Nephron (organoid): ENCODE measurements at regions not wholly inside any gene's neighbourhood (a gene's known extent, or its start where the extent isn't known, plus 50 kb on each side); places are given as distances from the start of the nearest gene placed in this dataset.

ENCODE experiments used
- H3K27ac Mint-ChIP-seq, 3 experiments: 2 replicates each; pipeline ENCODE4 v1.8.0; 2020; ENCODE audit warnings: mixed read lengths in 3 of 3, mild to moderate bottlenecking in 2 of 3, moderate library complexity in 1 of 3
- H3K27me3 Mint-ChIP-seq: 2 replicates; pipeline ENCODE4 v1.8.0; 2021; ENCODE audit warnings: low read depth, mild to moderate bottlenecking, moderate library complexity, mixed read lengths
- H3K36me3 Mint-ChIP-seq: 2 replicates; pipeline ENCODE4 v1.8.0; 2020; ENCODE audit warnings: low read depth, mixed read lengths
- H3K4me1 Mint-ChIP-seq: 2 replicates; pipeline ENCODE4 v1.8.0; 2020; ENCODE audit warnings: mixed read lengths
- H3K4me3 Mint-ChIP-seq, 3 experiments: 2 replicates each; pipeline ENCODE4 v1.8.0; 2020; ENCODE audit warnings: mild to moderate bottlenecking in 3 of 3, mixed read lengths in 3 of 3, moderate library complexity in 2 of 3
- H3K9me3 Mint-ChIP-seq: 2 replicates; pipeline ENCODE4 v1.8.0; 2020; ENCODE audit warnings: mixed read lengths
- CTCF ChIP-seq, 3 experiments: fragments of 200-600 bp; sonication (generic); IDR thresholded peaks; one replicate each; pipeline ENCODE4 v1.5.0; 2021; ENCODE audit warnings: antibody characterized with exemption in 3 of 3; ENCODE audit not compliant: unreplicated experiment in 3 of 3

- Mint-ChIP-seq H3K36me3 (no peaks in the 10 kb centered on the region), H3K27me3 (peaks cover 18% of the 10 kb centered on the region), H3K4me3 (no peak overlapping the region), H3K9me3 (peaks cover 11% of the 10 kb centered on the region), H3K27ac (no peak overlapping the region), H3K4me1 (peaks cover 9% of the 10 kb centered on the region)
- no peak for TF ChIP-seq CTCF (IDR thresholded peaks at IDR 0.05; ENCODE audit: unreplicated experiment in 3 of 3)
These were observed 98.9 kb upstream of the ADRA2C start for GRCh38 chr4:3667258-3667657.

- no peaks in the 10 kb centered on the region for H3K36me3 Mint-ChIP-seq
- no peak for TF ChIP-seq CTCF (IDR thresholded peaks at IDR 0.05; ENCODE audit: unreplicated experiment in 3 of 3)
- H3K4me1 Mint-ChIP-seq, result peaks cover 9% of the 10 kb centered on the region
- H3K27ac Mint-ChIP-seq, result no peak overlapping the region
- peaks cover 22% of the 10 kb centered on the region for H3K27me3 Mint-ChIP-seq
- peaks cover 11% of the 10 kb centered on the region for H3K9me3 Mint-ChIP-seq
- H3K4me3 Mint-ChIP-seq, result no peak overlapping the region
These were observed 99.9 kb upstream of the ADRA2C start for GRCh38 chr4:3666263-3666662.

DNA sequence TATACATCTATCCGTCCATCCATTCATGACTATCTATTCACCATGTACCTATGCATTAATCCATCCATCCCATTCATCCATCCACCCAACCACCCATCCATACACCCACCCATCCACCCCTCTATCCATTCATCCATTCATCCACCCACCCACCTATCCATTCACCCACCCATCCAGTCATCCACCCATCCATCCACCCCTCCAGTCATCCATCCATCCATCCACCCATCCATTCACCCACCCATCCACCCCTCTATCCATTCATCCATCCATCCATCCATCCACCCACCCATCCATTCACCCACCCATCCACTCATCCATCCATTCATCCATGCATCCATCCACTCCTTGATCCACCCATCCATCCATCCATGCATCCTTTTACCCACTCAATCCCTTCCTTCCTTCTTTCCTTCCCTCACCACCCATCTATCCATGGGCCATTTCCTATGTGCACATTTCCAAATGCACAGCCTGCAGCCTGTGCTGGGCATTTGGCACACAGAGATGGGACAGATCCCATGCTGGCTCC is 100.8 kb upstream of the ADRA2C start:
- Mint-ChIP-seq H3K36me3 (no peaks in the 10 kb centered on the region), H3K4me3 (no peak overlapping the region), H3K27me3 (peaks cover 26% of the 10 kb centered on the region), H3K9me3 (peaks cover 11% of the 10 kb centered on the region), H3K4me1 (peaks cover 14% of the 10 kb centered on the region), H3K27ac (peak overlapping the region in 1 of 3 experiments; percentile 34)
- no peak for TF ChIP-seq CTCF (IDR thresholded peaks at IDR 0.05; ENCODE audit: unreplicated experiment in 3 of 3)

DNA sequence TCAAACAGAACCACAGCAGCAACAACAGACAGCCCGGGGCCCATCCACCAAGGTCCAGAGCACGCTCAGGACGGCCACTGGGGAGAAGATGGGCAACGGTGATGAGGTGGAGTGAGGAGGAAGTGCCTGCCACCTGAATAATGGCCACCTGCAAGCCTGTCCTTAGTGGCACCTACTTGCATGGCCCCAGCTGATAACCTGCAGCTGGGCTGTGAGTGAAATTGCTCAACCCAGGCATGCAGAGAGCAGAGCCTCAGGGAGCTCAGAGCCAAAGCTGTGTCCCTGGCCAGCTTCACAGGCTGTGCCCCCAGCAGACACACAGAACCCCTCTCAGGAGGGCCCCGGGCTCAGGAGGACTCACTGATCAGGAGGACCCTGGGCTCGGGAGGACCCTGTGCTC is 102.4 kb upstream of the ADRA2C start:
- Mint-ChIP-seq H3K27ac (no peak overlapping the region), H3K9me3 (peaks cover 11% of the 10 kb centered on the region), H3K4me1 (peaks cover 24% of the 10 kb centered on the region), H3K27me3 (peaks cover 38% of the 10 kb centered on the region), H3K4me3 (no peak overlapping the region), H3K36me3 (no peaks in the 10 kb centered on the region)
- no peak for TF ChIP-seq CTCF (IDR thresholded peaks at IDR 0.05; ENCODE audit: unreplicated experiment in 3 of 3)

DNA sequence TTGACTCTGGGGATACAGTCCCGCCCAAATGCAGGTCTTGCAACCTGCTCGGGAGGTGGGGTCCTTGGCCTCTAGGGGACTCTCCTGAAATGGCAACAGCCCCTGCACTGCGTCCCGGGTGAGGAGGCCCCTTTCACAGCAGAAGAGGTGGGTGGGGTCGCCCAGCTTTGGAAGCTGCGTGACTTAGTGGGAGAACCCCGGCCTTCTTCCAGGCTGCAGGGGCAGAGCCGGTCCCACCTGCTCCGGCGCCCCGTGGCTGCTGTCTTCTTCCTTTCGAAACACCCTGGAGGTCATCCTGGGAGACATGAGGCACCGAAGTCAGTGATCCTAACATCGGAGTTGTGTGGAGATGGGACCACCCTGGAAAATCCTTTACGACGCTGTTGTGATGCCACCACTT is 103.7 kb upstream of the ADRA2C start:
- Mint-ChIP-seq H3K4me1 (peaks cover 36% of the 10 kb centered on the region), H3K36me3 (no peaks in the 10 kb centered on the region), H3K9me3 (peaks cover 8% of the 10 kb centered on the region), H3K27me3 (peaks cover 42% of the 10 kb centered on the region), H3K27ac (no peak overlapping the region), H3K4me3 (no peak overlapping the region)
- TF ChIP-seq CTCF (IDR thresholded peaks at IDR 0.05; ENCODE audit: unreplicated experiment in 3 of 3), result no peak

GRCh38 chr4:3661989-3662388 is 104.2 kb upstream of the ADRA2C start:
- no peaks in the 10 kb centered on the region for H3K36me3 Mint-ChIP-seq
- peaks cover 5% of the 10 kb centered on the region for H3K9me3 Mint-ChIP-seq

More at GRCh38 chr4:3661989-3662388, 104.2 kb upstream of the ADRA2C start:
- peaks cover 41% of the 10 kb centered on the region for H3K4me1 Mint-ChIP-seq
- H3K4me3 Mint-ChIP-seq, result no peak overlapping the region
- TF ChIP-seq CTCF (IDR thresholded peaks at IDR 0.05; ENCODE audit: unreplicated experiment in 3 of 3), result no peak
- H3K27me3 Mint-ChIP-seq, result peaks cover 42% of the 10 kb centered on the region
- no peak overlapping the region for H3K27ac Mint-ChIP-seq
